Amniotic epithelial cell (primary cell): ENCODE measurements at regions not wholly inside any gene's neighbourhood (a gene's known extent, or its start where the extent isn't known, plus 50 kb on each side); places are given as distances from the start of the nearest gene placed in this dataset.
A peak's percentile ranks its signal among the peaks of the same experiment; 100 is the strongest.
"Not testable (repeated sequence)": the region's sequence is repeated elsewhere in the genome, so short reads cannot be mapped to it uniquely, and the experiment has no call there.

Source experiments
- DNase-seq: peaks from one replicate; pipeline ENCODE4 v3.0.0-alpha.2; 2010; ENCODE audit warnings: low read depth

DNA sequence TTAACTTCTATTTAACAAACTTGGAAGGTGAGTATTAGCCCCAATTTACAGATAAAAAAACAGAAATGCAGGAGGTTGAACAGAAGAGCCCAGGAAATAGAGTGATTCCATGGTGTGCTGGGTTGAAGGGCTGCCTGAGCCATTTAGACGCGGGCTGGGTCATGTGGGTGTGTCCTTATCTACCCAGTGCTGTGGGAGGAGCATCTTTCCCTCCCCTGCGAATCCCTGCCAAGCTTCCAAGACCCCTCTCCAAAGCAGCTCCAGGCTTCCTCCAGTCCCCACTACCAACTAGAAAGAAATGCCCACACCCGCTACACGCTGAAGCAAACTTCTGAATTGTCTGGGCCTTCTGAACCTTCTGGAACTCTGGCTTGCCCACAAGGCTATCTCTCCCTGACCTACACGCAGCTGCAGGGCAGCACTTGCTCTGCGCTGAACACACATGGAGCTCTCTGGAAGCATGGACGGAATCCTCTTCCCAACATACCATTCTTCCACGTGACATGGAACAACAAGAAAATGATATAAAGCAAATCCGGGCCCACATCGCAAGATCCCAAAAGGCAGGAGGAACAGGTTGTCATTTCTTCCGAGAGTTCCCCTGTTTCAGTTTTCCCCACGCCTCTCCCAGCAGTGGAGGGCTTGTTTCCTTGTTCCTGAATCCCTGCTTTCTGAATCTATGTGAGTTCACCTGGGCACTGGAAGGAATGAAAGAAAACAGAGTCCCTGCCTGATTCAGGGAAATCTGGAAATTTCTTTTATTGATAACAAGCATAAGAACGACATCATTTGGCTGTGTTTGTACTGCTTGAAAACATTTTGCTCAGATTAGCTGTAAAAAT lies 562.7 kb upstream of the ID2 start:
- DNase-seq, result no peak

DNA sequence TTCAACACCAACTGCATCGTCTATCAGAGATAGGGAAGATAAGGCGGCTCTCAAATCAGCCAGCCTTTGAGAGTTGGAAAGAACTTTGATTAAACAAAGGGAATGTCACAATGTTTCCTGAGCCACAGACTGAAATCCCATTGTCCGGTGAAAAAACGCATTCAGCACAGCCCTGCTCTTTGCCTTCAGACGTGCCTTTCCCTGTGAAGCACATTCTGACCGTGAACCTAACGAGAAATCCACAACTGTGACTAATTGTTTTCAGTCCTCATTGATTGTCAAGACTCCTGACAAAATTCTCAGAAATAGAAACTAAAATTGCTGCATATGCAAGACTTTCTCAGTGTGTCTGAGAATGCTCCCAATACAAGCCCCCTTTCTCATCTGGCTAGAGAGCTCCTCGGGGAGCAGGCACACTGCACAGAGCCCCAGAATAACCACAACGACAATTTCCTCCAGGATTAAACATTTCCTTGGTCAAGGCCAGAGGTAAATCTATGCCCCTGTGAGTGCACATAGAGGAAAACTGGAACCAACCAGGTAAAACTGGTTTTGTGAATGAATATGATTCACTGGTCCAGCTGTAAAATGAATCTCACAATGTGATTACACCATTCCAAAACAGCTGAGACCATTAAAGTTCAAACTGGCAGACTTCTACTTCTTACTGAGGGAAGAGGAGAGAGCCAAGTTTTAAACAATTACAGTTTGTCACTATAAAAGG lies 561.9 kb upstream of the ID2 start:
- DNase-seq, result peak; percentile 65

DNA sequence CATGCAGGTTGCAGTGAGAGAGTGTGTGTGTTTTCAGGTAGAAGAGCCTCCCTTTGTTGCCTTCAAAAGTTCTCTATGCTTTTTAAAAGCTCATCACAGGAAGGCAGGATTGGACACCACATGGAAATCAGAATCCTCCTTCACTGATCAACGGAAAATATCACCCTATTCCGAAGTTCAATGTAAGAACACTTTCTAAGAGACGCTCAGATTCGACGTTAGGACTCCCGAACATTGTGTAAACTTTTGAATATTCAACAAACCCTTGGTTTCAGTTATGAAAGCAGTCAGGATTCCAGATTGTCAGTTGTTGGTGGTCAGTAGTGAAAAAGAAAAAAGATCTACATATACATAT lies 561.4 kb upstream of the ID2 start:
- peak; percentile 29 for DNase-seq

DNA sequence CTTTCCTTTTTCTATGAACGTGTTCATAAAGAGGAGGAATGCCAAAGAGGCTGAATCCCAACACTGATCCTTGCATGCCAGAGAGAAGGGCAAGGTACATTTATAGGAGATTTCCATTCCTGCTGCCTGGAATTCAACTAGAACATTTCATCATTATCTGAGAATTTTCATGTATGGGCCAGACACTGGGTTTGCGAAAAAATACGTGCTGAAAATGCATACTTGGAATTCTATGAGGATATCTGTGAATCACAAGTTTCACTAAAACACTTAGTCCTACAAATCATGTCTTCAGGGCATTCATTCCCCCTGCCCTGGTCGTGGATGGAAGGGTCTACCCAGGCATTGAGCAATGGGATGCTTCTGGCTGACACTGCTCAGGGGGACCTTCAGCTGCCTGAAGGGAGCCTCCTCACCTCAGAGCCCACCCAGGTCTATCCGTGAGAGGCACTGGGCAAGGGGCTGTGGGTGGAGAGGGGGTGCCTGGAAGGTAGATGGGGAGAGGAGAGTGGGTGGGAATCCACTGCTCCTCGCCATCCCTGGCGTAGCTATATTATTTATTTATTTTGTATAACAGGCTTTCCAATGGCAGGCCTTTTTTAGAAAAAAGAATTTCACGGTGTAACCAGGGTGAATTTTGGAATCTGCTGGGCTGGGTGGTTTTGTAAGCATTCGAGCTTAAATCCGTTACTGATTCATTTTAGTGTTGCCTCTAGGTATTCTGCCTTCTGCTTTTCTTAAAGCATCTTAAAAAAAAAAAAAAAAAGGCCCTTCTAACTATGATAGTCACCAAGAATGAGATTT lies 560.6 kb upstream of the ID2 start:
- DNase-seq, result peak; percentile 81

DNA sequence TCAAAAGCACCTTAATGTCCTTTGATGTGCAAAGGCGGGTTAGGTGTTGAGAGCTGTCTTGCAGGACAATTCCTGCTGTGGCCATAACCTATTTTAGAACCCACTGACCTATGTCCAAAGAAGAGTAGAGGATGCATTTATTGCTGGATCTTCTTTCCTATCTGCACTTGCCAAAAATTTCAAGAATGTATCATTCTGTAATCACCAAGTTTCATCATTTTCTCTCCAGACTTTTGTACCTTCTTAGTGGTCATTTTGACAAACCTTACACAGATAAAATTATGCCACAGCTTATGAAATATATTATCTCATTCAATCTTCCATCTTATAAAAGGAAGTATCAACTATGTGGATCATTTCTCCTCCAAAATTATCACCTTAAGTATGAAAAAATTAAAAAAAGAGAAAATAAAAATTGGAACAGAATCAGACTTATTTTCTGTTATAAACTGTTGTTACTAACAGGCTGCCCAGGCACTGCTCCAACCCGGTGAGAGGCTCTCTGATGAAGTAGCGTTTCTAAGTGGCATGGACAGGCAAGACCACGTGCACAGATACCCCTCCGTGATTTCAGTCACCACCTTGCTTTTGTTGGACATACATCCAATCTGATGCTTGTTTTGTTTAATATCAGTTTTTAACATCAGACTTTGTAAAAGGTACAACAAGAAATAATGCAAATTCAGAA lies 559.9 kb upstream of the ID2 start:
- peak; percentile 70 for DNase-seq

DNA sequence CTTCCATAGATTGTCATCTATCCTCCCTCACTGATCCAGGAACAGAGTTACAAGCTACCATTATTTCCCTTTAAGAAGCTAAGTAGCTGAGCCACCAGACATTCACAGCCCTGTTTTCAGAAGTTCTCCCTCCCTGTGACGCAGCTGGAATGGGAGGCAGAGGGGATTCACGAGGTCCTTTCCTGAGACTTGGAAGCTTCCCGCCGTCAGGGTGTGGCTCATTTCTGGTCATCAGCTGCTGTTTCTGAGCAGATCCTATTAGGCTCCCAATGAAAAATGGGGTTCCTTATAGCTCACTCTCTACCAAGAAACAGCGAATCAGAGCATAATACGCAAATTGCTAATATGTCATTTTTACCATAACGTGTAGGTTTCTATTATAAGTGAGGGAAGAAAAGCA lies 559.3 kb upstream of the ID2 start:
- no peak for DNase-seq

DNA sequence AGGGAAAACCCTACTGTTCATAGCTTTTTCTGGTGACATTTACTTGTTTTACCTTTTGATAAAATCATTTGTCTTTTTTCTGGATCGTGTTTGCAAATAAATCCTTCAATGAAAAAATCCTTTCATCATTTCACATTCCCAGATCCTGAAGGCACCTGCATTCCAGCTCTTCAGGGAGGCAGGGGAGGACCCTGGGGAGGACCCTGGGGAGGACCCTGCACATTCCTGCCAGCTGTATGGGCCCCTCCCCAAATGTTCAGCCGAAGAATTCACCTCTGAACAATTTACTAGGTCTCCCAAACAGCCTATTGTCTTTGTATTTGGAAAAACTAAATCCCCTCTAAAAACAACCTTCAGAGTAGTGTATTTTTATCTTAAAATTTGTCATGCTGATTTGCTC lies 558.4 kb upstream of the ID2 start:
- DNase-seq, result no peak

DNA sequence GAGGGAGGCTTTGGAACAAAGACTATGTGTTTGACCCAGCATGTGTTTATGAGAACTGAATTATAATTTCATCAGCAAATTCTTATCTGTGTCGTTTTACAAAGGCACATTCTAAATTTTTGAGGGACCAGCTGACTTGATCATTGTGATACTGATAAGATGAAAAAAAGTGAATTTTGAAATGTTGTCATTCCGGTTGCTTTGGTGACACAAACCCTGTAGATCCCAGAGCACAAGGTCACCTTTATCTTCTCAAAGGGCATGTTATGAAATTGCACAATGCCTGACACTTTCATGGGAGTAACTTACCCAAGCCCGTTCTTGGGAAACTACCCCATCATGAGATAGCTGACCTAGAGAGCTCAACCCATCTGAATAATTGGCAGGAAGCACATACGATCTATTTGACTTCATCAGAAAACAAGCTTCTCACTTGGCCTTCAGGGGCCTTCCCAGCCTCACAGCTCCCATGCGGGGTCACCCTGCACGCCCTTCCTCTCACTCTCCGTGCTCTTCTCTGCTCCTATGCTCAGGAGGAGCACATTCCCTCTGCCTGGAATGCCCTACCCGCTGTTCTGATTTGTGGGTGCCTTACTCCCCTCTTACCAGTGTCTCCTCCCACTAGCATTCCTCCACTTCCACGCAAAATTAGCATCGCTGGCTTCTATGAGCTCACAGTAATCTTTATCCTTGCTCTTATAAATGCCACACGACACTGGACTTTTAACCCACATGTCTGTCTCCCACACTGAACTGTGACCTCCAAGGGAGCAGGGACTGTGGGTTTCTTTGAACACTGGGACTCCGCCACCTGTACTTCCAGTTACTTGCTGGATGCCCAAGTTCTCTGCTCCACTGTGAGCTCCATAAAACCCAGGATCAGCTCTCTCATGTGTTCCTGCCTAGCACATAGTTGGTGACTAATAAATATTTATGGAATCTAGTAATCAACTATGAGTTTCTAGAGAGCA lies 555.8 kb upstream of the ID2 start:
- peak; percentile 93 for DNase-seq

DNA sequence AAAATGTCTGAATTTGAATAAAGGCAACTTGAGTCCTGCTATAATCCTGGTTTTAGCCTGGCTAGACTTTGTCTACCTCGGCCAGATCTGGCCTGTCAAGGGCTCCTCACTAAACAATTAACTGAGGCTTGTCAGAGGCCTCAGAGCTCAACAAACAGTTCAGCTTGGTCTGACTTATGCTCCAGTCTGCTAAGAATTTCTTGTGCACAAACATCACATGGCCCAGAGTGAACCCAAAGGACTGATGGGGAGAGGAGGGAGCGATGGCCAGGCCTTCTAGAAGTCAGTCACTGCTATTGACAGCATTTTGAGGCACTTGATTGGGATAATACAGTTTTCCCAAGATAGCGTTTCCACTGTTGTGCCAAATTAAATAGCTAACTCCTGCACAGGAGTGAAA lies 555.1 kb upstream of the ID2 start:
- DNase-seq, result no peak

DNA sequence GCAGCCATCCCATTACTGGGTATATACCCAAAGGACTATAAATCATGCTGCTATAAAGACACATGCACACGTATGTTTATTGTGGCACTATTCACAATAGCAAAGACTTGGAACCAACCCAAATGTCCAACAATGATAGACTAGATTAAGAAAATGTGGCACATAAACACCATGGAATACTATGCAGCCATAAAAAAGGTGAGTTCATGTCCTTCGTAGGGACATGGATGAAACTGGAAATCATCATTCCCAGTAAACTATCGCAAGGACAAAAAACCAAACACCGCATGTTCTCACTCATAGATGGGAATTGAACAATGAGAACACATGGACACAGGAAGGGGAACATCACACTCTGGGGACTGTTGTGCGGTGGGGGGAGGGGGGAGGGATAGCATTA lies 550.4 kb upstream of the ID2 start:
- not testable (repeated sequence) for DNase-seq

DNA sequence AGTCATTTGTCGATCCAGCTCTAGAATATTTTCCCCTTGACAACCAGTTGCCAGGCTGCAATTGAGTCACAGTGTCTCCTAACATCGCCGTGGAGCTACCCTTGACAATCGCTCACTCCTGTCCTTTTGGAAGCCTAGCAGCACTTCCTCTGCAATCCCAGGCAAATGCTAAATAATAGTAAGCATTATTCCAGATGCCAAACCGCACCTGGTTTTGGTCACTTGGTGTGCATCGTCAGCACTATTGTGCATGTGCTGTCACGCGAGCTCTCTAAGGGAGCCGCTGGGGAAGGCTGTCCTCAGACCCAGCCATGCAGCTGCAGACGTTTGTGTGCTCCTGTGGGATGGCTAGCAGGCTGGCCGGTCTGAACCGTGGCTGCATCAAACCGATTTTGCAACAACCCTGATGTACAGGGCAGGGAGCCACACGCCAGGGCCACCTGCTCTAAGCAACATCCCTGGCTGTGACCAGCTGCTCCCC lies 549.5 kb upstream of the ID2 start:
- DNase-seq, result no peak

DNA sequence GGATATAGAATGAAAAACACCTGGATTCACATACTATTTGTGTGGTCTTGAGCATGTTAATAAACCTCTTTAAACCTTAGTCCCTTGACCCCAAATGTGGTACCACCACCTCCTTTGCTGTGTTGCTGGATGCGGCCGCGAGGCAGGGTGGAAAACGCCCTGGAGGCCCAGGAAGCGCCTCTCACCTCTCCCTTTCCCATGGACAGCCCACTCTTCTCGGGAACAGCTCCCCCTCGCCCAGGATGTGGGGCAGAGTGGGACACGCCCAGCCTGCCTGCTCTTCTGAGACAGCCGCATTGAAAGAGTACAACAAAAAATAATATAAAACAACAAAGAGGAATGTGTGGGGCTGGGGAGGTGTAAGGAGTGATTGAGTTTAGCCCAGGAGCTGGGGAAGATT lies 549.0 kb upstream of the ID2 start:
- DNase-seq, result no peak

DNA sequence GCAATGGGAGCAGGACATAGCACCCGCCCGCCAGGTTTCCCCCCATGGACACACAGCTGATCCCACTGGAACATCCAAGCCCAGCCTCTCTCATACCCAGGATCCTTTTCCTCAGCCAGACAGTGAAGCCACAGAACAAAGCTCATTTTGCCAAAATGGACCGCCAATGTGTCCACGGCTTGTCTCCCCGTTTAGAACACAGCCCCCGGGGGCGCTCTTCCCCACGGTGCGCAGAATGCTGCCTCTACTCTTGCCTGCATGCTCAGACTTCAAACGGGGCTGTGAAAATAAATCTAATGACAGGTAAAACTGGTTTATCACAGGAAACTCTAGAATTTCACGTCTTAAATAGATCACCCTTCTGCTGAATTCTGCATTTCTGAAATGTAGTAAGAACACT lies 548.5 kb upstream of the ID2 start:
- DNase-seq, result no peak

DNA sequence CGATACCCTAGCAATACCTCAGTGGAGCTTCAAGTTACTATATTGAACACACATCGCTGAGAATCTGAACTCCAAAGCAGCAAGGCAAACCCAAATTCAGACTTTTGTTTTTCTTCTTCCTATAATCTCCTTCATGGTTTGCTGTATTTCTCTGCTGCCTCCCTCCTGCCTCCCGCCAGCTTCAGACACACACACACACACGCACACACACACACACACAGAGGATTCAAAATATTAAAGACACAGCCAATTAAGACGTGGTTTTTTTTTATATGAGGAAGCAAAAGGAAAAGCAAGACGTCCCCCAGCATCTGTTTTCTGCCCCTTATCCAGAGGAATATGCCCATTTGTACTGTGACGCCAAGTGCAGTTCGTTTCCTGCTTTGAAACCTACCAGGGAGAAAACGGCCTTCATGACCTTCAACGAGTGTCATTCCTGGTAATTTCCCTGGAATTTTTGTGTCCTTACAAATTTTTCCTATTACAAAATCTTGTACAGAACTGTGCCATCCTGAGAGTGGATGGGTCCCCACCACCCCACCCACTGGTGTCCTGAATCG lies 547.9 kb upstream of the ID2 start:
- DNase-seq, result no peak

DNA sequence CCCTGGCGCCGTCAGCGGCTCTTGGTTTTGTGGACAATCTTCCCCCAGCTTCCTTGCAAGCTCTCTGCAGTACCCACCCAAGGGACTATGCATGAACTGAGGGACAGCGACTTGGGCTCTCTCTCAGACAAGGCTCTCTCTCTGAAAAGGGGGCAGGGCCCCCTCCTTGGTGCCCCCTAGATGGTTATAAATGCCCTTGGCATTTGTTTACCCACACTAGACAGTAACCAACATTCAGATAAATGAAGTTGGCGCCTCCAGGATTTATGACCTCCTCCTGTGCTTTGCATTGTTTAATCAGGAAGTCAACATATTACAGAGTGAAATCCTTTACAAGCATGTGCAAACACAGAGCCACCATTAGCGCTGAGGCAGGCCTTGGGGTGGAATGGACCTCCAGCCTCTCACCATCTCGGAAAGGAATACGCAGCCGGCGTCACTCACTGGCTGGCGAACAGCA lies 547.4 kb upstream of the ID2 start:
- no peak for DNase-seq

DNA sequence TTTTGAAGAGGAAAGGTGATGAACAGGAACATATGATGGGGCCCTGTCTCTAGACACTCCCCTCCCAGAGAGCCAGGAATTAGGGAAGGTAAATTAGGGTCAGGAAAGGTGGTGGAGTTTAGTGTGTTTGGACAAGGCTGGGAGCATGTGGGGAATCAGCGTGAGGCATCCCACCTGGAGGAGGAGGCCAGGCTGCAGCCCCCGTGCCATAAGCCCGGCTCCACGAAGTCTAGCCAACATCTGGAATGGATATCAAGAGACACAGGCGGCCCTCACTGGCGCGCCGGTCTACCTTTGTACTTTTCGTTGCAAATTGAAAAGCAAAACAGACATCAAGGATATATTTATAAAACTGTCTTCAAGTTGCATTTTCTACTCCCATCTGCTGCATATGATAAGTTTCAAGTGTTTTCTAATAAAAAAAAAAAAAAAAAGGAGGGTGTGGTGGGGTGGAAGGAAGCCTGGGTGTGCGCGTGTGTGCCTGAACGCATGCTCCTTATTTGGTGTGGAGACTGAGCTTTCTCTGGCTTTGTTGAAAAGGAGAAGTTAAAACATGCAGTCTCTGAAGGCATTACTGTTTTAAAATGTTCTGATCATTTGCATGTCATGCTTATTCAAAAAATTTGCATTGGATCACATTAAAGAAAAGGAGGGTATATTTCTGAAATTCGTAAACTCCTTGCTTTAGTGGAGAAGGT lies 546.7 kb upstream of the ID2 start:
- DNase-seq, result no peak

DNA sequence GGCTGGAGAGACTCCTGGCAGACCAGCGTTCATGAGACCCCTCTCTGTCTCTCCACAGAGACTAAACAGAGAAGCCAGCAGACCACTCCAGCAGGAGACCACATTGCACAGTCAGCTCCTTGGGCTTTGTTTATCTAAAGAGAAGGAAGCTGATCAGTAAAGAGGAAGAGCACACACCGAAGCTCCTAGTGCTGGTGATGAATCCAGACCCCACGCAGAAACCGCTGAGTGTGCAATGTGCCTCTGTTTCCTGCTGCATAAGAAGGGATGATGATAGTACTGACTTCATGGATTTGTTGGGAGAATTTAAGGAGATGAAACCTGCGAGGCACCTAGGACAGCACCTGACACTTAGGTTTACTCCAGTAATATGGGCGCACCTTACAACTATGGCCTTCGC lies 544.1 kb upstream of the ID2 start:
- DNase-seq, result no peak

DNA sequence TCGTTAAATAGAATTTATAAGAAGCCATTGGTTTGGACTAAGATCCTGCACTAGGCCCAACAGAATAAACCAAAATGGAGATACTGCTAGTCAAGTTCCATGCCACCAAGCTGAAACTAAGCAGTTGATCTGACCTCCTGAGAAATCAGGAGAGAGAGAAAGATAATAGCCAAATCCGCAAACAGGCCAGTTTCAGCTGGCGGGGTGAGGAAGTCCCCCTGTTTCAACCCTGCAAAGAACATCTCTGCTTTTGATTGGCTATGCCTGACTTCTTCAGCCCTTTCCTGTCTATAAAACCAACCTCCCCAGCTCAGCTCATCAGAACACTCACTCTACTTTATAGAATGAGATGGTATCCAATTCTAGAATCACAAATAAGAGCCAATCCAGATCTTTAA lies 543.3 kb upstream of the ID2 start:
- DNase-seq, result no peak

DNA sequence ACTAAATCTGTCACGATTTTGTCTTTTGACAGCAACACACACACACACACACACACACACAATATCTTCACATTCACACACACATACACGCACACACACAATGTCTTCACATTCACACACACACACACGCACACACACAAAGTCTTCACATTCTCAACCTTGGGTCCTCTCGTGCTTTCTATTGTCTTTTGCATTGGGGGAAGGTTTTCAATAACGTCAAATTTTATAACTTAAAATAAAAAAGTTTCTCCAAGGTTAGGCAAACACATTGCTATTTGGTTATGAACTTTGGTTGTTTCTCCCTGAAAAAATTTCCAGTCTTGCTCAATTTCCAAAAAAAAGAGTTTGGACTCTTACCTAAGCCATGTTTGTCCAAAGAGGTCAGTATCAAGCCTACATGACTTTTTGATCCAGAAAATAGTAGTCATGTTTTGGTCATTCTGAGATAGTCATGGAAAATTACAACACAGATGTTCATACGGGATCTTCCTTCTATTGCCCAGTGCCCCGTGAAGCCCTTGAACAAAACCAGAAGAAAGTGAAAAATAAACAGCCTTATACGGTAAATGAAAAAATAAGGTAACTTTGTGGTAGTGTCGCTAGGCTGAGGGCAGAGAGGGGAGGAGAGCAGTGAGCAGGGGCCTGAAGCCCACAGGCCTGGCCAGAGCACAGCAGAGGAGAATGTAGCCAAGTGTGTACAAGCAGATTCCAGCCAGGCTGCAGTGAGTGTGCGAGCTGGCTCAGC lies 542.8 kb upstream of the ID2 start:
- DNase-seq, result no peak
